ENCODE measurements at regions not wholly inside any gene's neighbourhood (a gene's known extent, or its start where the extent isn't known, plus 50 kb on each side); places are given as distances from the start of the nearest gene placed in this dataset.
"Not testable (repeated sequence)": the region's sequence is repeated elsewhere in the genome, so short reads cannot be mapped to it uniquely, and the experiment has no call there.

DNA sequence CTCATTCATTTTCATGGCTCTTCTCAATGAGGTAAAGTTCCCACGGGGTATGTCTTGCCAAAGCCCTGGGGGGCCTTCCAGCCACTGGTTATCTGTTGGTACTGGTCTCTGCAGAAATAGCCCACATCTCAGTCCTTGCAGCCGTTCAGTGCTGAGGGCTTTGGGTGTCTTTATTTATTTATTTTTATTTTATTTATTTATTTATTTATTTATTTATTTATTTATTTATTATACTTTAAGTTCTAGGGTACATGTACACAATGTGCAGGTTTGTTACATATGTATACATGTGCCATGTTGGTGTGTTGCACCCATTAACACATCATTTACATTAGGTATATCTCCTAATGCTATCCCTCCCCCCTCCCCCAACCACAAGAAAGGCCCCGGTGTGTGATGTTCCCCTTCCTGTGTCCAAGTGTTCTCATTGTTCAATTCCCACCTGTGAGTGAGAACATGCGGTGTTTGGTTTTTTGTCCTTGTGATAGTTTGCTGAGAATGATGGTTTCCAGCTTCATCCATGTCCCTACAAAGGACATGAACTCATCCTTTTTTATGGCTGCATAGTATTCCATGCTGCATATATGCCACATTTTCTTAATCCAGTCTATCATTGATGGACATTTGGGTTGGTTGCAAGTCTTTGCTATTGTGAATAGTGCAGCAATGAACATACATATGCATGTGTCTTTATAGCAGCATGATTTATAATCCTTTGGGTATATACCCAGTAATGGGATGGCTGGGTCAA lies 308.1 kb upstream of the B3GAT1 start:
- DNase-seq, result not testable (repeated sequence)

DNA sequence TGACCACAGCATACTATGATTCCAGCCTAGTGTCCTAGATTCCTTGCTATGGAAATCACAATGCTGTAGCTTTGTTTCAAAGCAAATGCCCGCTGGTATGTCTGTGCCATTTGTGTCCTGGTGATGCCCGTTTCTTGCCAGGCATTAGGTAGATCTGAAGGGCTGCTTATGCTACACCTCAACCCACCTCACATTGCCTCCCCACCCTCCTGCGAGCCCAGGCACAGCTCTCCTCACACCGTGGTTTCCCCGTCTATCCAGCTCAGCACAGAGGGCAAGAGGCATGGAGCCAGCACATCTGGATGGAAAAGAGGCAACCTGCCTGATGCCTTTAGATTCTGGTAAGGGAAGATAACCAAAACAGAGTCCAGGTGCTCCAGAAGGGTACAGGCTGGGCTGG lies 307.4 kb upstream of the B3GAT1 start:
- no peak for DNase-seq

DNA sequence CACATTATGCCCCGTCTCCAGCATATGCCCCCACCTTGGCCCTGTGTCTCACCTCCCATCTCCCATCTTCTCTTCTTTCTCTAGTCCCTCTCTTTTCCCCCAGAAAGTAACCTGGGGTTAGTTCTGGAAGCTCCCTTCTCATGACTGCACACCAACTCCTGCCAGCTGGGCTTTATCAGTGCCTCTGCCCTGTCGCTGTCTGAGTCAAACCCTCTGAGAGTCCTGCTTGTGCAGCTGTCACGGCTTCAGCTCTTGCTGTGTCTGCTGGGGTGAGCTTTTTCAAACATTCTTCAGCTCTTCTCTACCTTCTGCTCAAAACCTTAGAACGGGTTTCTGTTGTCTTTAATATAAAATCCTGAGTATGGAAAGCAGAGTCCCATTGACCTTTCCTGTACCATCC lies 304.5 kb upstream of the B3GAT1 start:
- DNase-seq, result no peak

DNA sequence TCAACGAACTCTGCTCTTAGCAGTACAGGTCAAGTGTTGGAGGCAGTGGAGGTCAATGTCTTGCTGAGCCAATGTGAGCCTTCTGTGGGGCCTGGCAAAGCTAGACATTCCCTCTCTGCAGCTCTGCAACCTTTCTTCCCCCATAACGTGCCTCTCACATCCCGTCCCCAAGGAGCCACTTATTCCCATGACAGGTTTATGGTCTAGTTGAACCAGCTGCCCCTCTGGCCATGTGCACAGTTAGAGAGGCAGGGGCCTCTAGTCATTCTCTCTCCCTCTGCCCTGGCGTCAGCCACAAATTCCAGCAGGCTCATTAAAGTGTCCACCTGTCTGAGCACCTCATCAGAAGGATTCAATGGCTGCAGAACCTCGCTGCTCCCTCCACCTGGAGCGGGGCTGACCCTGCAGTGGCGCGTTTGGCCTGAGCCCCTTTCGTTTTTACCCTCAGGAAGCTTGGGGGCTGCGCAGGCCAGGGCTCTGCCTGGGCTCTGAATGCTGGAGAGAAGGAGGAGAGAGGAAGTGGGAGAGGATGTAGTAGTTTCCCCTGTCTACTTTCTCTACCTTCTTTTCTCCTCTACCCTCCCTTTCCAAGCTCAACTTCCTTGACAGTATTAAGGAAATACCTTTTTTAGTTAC lies 302.1 kb upstream of the B3GAT1 start:
- no peak for DNase-seq

DNA sequence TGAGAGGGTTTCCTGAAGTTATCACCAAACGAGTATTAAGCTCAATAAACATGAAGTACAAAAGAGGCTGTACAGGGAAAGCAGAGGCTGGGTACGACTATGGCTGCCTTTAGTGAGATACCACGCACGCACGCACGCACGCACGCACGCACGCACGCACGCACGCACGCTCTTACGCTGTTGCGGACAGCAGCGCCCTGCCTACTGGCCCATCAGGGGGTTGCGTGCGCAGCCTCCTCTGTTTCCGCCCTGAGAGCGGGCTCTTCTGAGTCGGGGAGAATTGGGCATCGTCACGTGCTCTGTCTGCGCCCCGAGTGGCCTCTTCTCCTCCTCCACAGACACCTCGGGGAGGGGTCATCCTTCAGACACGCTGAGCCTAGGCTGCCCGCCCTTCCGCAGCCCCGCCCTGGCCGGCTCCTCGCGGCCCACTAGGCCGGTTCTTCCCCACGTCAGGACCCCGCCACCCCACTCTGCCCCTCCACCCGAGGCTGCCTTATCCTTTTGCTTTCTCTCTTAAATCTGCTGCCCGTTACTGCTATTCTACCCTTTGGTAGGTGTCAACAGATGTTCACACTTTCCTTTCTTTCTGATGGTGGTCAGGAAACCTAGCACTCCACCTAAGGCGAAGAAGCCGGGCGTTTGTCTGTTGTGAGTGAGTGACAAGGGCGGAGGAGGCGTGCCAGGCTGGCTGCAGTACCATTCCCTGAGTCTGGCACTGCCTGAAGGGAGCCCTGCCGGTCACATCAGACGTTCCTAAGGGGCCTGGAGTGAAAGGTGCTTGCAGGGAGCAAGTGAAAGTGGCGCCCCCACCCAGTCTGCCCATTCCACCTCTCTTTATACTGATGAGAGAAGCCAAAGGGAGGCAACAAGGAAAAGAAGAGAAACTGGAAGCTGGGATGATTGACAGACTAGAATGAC lies 300.4 kb upstream of the B3GAT1 start:
- no peak for DNase-seq

DNA sequence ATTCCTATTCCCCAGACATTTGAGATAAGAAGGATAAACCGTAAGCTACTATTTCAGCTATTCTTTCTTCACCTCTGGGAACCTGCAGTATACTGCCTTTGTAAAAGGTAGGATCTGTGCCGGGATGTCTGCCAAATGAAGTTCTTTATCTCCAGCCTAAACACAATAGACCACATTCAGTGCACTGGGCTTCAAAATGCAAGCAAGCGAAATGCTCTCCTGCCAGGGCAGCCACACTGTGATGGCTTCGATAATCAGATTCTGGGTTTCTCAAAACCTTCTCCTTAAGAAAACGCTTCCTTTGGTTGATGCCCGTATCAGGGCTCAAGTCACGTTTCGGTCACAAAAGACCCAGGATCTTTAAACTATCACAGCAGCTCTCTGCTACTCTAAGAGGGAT lies 299.5 kb upstream of the B3GAT1 start:
- no peak for DNase-seq

DNA sequence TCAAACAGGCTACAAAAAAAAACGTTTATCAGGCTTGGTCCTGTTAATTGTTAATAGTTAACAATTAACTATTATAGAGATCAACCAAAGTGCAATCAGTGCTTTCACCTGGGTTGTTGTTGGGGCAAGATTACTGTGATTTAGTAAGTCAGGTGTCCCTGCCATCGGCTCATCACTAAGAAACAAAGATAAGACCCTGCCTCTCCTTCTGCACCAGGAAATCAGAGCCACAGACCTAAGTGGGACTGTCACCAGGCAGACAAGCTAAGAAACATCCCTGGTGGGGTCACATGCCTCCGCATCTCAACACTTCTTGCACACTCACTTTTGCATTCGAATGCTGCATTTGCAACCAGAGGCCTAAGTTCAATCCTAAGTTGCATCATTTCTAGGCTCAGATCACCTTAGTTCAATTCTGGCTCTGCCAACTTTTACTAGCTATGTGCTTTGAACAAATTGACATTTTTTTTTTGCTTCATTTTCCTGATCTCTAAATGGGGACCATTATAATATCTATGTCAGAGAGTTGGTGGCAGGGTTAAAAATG lies 298.9 kb upstream of the B3GAT1 start:
- no peak for DNase-seq

DNA sequence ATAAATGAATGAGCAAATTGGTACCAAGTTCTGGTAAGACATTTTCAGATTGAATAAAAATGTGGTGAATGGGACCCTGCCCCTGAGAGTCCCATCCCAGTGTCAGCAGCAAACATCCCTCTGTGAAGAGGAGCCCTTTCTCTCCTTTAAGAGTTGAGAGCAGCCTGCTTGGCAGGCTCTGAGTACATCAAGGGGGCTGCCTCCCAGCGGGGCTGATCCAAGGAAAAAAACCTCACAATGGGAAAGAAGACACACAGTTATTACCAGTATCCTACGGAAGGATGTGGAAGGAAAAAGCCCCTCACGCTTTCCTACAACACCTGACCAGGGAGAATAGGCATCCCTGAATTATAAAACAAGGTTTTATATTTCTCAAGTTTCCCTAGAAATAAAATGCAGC lies 293.8 kb upstream of the B3GAT1 start:
- no peak for DNase-seq

DNA sequence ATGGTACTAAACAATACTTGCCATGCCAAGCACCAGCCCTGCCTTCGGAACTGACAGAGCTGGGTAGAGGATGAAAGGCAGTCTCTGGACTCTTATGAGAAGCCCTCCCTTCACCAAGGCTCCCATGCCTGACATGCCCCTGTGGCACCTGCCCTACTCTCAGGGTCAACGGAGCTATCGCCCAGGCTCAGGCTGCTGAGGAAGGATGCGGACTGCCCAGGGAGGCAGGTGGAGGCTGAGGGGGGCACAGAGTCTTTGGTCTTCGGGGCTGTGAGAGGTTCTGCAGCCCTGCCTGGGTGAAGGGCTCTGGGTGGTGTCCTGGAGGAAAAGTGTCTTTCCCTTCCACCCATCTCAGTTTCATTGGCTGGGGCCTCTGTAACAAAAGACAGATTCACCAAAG lies 290.8 kb upstream of the B3GAT1 start:
- DNase-seq, result no peak

DNA sequence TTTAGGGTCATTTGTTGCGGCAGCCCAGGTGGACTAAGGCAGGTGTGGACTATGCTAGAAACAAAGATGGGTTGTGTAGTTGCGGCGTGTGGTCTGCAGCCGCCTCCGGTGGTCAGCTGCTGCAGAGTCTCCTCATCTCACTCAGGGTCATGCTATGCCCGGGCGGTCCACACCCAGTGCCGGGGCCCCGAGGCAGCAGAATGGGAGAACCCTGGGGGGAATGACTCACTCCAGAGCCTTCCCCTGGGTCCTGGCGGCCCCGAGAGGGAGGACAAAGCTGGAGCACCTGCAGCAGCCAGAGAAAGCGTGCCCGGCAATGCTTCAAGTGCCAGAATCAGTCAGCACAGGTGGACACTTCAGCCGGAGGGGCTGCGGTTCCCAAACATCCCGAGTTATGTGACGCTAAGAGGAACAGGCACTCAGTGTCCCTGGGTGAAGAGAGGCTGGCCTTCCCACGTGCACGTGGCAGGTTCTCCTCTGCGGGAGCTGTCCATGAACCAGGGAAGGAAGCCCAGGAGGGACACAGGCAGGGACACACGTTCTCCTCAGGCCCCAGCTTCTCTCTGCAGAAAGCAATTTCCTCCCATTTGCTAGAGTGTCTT lies 289.6 kb upstream of the B3GAT1 start:
- no peak for DNase-seq

DNA sequence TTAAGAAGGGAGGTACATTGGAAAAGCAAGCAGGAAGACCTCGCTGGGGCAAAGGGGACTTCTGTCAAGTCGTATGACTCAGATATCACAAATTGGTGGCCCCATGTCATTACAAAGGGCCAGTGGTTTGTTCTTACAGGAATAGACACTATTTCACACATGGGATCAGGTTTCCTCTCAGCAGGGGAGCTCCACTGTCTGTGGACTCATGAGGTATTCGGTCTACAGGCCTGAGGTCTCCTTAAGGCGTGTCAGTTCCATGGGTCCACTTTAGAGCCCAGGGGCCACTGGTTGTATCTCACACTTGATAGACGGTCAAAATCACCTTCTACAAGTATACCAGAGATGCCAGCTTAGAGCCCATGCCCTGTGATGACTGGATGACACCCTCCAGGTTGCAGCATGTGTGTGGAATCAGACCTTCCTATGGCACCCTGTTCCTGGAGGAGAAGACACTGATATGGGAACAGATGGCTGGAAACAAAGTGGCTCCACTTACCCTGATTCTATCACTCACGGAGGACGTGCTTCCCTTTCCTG lies 288.1 kb upstream of the B3GAT1 start:
- no peak for DNase-seq

DNA sequence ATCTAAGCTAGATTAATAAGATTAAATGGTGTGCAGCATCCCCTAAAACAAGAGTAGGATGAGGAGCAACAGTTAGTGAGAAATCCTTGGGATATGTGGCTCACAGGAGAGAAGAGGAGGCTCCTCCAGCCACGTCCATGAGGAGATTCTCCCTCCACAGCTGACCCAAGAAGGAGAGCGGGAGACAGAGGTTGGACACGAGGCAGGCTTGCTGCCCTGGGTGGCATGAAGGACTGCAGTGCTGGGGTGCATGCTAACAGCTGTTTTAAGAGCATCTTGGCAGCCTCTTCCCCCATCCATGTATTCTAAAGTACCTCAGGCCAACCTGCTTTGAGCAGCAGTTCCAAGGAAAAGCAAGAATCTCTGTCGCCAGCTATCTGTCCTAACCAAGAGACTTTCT lies 284.4 kb upstream of the B3GAT1 start:
- DNase-seq, result no peak

DNA sequence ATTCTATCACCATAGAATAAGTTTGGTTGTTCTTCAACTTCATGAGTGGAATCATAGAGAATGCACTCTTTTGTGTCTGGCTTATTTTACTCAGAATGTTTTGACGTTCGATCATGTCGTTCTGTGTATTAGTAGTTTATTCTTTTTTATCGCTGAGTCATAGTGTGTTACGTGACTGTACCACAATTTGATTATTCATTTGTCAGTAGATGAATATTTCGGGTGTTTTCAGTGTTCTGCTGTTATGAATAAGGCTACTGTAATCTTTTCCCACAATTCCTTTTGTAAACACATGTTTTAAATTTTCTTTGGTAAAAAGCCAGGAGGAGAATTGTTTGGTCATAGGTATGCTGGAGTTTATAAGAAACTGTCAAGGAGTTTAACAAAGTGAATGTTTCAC lies 279.9 kb upstream of the B3GAT1 start:
- no peak for DNase-seq

DNA sequence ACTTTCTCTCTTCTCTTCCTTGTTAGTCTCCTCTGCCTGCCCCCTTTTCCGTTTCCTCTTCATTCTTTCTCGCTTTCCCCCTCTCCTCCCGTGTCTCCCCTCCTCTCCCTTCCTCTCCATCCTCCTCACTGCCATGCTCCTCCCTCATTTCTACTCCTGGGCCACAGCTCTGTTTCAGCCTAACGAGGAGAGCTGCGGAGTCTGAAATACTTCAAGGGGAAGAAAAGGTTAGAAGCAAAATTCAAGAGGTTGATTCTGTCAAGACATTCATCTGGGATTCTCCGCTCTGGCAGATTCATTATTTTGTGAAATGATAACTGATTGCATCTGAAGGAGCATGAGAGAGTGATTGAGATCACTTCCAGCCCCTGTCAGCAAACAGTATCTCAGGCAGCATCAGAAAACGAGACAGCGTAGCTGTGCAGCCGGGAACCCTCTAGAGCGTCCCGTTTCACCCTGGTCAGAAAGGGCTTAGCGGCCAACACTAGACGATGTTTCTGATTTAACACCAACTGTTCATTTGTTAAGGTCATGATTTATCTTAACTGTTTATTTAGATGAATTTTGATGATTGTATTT lies 279.3 kb upstream of the B3GAT1 start:
- DNase-seq, result no peak

DNA sequence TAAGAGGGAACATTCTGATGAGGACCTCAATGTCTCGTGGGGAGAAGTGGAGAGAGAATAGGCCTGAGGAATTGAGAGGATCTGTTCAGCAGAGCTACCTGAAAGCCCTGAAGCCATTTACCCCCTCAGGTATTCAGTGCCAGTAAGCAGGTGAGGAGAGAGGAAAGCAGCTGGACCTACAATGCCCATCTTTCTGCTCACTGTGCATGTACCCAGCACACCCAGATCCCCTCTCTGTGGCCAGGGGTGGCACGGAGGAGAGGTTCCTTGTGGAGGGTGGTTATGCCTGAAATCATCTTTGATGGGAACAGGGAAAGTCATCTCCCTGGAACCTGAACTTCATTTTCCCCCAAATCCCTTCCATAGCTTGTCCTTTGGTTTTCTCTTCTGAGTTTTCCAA lies 277.8 kb upstream of the B3GAT1 start:
- no peak for DNase-seq

DNA sequence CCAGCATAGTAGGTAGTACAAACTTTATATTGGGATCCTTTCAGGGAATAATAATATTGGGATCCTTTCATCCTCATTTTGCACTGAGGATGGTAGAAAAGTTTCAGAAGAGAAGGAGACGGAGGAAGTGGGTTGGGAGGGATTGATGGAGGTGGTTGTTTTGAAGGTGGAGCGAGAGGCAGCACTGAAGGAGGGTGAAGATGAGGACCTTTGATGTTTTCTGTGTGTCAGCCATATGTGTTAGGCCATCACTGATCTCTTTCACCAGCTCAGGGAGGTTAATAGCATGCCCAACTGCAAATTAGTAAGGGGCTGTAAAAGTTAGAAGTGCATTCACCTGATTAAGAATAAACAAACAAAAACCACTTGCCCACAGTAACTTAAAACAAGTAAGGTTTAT lies 275.5 kb upstream of the B3GAT1 start:
- no peak for DNase-seq

DNA sequence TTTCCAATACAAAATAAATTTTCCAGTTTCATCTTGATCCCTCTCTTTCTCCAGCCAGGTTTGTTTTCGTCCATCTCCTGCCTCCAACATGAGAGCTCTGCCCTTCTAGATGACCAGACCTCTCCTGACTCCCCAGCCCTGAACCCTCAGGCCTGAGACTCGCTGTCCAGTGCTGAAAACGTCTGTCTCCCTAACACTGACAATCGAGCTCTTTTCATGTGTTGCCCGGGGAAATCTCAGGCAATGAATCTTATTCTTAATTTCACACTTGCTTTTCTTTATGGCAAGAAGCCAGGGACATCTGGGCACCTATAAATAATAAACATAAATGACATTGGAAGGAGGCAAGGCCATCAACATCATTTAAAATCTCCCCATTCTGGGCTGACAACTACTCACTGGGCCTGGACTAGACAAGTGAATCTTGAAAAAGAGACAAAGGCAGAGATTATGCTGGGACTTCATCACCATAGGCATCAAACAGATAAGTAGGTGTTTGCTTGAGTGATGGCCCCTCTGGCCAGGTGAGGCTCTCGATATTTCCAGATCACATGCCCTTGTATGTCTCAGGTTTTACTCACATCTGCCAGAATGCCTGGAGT lies 274.5 kb upstream of the B3GAT1 start:
- no peak for DNase-seq

DNA sequence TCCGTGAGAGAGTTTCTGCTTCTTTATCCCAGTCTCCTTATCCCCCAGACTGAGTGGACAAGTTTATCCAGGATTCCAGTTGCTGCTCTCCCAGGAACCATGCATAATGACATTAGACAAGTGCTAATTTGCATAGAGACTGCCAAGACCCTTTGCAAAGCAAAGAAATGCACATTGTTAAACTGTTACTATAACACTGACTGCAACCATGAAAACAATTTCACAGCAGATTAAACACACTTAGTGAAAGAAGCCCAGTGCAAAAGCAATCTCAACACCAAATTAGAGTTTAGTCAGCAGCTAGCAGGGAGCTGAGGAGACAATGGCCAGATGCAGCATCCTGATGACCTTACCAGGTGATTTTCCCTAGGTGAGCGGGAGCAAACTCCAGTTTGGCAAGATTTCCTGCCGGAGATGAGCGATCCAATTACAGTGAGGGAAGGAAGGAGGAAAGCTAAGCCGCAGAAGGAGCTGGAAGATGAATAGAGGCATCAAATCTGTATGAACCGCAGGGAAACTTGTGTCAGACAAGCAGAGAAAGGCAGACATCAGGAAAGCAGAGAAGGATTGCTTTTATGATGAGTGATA lies 273.8 kb upstream of the B3GAT1 start:
- no peak for DNase-seq

DNA sequence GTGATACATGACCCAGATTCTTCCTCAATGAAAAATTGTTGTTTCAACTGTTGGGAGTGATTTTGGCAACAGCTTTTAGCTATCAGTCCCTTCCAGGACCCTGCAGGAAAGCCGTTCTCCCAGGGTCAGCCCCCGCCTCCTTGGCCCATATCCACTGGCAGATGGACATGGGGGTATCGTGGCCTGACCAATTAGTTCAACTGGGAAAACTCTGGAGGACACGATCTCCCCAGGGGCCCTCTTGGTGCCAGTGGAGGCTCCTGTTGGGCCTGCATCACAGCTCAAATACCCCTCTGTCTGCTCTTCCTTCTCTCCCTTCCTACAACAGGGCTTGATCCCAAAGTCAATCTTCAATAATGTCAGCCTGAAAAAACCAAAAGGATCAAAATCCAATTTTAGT lies 272.5 kb upstream of the B3GAT1 start:
- no peak for DNase-seq

DNA sequence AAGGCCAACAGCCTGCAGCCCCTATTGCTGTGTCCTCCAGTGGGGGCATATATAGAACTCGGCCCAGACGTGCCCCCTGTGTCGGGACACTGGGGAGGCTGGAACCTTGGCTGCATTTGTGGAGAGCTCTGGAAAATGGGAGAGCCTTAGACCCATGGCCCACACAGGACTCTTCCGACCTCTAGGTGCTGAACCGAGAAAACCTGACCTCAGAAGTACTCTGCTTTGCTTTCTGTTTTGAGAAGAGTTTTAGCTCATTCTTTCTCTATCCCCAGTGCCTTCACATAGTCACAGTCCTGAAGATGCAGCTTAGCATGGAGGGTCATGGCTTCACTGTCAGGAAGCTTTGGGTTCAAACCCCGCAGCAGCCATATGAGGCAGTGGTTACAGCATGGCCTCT lies 271.8 kb upstream of the B3GAT1 start:
- no peak for DNase-seq

DNA sequence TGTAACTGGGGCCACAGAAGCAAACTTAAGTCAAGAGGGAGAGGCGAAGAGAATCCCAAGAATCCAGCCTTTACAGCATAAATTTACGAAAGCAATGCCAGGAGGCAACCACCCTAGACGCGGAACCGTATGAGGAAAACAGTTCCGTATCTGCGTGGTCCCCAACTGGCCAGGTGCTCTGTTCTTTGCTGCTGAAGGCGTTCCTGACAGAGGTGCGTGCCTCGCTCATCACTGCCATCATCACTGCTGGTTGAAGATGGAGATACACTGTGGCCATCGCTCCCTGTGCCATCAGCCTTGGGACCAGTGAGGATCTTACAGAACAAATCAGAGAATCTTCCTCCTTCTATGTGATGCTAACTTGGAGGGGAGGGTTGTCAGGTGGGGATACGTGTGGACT lies 270.5 kb upstream of the B3GAT1 start:
- DNase-seq, result no peak

DNA sequence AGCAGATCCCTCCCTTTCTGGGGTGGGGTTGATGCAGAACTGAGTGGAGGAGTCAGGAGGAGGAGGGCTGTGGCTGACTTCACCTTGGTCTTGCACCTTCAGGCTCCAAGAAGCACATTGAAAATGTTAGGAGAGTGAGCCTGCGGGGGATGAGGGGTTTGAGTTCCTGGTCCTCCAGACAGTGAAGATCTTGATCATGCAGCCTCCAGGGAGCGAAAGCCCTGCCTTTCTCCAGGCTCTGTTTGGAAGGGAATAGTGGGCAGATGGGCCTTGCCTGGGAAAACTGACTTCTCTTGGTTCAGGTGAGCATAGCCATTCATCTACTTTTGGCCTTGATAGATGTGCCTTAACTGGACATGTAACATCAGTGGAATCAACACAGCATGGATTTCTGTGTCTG lies 267.6 kb upstream of the B3GAT1 start:
- DNase-seq, result no peak

Measured in inflammatory macrophage treated with lipopolysaccharide for 4 hours (primary cell).